Liver (tissue), 8 donors: ENCODE measurements at regions not wholly inside any gene's neighbourhood (a gene's known extent, or its start where the extent isn't known, plus 50 kb on each side); places are given as distances from the start of the nearest gene placed in this dataset.

Experiments
- DNase-seq: peaks from one replicate; pipeline ENCODE4 v3.0.0-alpha.2; 2017; ENCODE audit warnings: low spot score
- H3K27ac ChIP-seq, 2 donors: one replicate each; pipeline ENCODE4 v1.7.0; 2013; ENCODE audit warnings: inconsistent platforms in 2 of 2, low read length in 2 of 2, control low read depth in 1 of 2, low read depth in 1 of 2, mild to moderate bottlenecking in 1 of 2
- H3K27me3 ChIP-seq, 4 donors: one replicate each; pipeline versions ENCODE4 v1.6.1 to v1.7.0; 2013; ENCODE audit warnings: low read length in 3 of 4, inconsistent platforms in 1 of 4, mild to moderate bottlenecking in 1 of 4, moderate library complexity in 1 of 4; ENCODE audit not compliant: control insufficient read depth in 4 of 4, insufficient read depth in 4 of 4
- H3K36me3 ChIP-seq, 4 donors: one replicate each; pipeline versions ENCODE4 v1.6.1 to v1.7.0; 2013; ENCODE audit warnings: low read length in 3 of 4, mild to moderate bottlenecking in 3 of 4, low read depth in 1 of 4, moderate library complexity in 1 of 4; ENCODE audit not compliant: control insufficient read depth in 4 of 4, insufficient read depth in 3 of 4
- H3K4me1 ChIP-seq, 4 donors: one replicate each; pipeline versions ENCODE4 v1.6.1 to v1.7.0; 2013; ENCODE audit warnings: low read length in 3 of 4, mild to moderate bottlenecking in 3 of 4, moderate library complexity in 1 of 4; ENCODE audit not compliant: control insufficient read depth in 4 of 4, insufficient read depth in 4 of 4
- H3K4me3 ChIP-seq, 3 donors: one replicate each; pipeline versions ENCODE4 v1.6.1 to v1.7.0; 2013; ENCODE audit warnings: low read length in 3 of 3, control low read depth in 1 of 3, low read depth in 1 of 3, mild to moderate bottlenecking in 1 of 3
- H3K9ac ChIP-seq, 2 donors: one replicate each; pipeline ENCODE4 v1.7.0; 2013; ENCODE audit warnings: low read length in 2 of 2, mild to moderate bottlenecking in 2 of 2, moderate library complexity in 2 of 2, control low read depth in 1 of 2, low read depth in 1 of 2
- H3K9me3 ChIP-seq, 4 donors: one replicate each; pipeline versions ENCODE4 v1.6.1 to v1.7.0; 2013; ENCODE audit warnings: low read length in 3 of 4; ENCODE audit not compliant: control insufficient read depth in 4 of 4
- EGR1 ChIP-seq, 2 donors: IDR thresholded peaks; 2 replicates each; pipeline ENCODE4 v1.6.1; 2016 to 2018; ENCODE audit warnings: antibody characterized with exemption in 2 of 2, low read depth in 2 of 2
- FOXA1 ChIP-seq: IDR thresholded peaks from 2 replicates; pipeline ENCODE4 v1.6.1; 2016; ENCODE audit warnings: antibody characterized with exemption
- GABPA ChIP-seq, 2 donors: IDR thresholded peaks in 1 of 2; conservative IDR thresholded peaks in 1 of 2; 2 replicates each; pipeline ENCODE4 v1.6.1; 2016; ENCODE audit warnings: antibody characterized with exemption in 2 of 2, mild to moderate bottlenecking in 1 of 2, moderate library complexity in 1 of 2
- HNF4A ChIP-seq, 2 donors: conservative IDR thresholded peaks; 2 replicates each; pipeline ENCODE4 v1.6.1; 2016; ENCODE audit warnings: antibody characterized with exemption in 2 of 2, mild to moderate bottlenecking in 2 of 2
- HNF4G ChIP-seq: IDR thresholded peaks from 2 replicates; pipeline ENCODE4 v1.6.1; 2016; ENCODE audit warnings: antibody characterized with exemption
- NR2F2 ChIP-seq: IDR thresholded peaks from 2 replicates; pipeline ENCODE4 v1.6.1; 2016; ENCODE audit warnings: antibody characterized with exemption
- RAD21 ChIP-seq, 2 donors: IDR thresholded peaks; 2 replicates each; pipeline ENCODE4 v1.6.1; 2016; ENCODE audit warnings: antibody characterized with exemption in 2 of 2, mild to moderate bottlenecking in 2 of 2
- REST ChIP-seq: IDR thresholded peaks from 2 replicates; pipeline ENCODE4 v1.6.1; 2016; ENCODE audit warnings: antibody characterized with exemption, mild to moderate bottlenecking
- RXRA ChIP-seq, 2 donors: IDR thresholded peaks; 2 replicates each; pipeline ENCODE4 v1.6.1; 2017 to 2018; ENCODE audit warnings: antibody characterized with exemption in 2 of 2, mild to moderate bottlenecking in 1 of 2
- SP1 ChIP-seq: IDR thresholded peaks from 2 replicates; pipeline ENCODE4 v1.6.1; 2018; ENCODE audit warnings: antibody characterized with exemption, mild to moderate bottlenecking
- ZBTB33 ChIP-seq: IDR thresholded peaks from 2 replicates; pipeline ENCODE4 v1.6.1; 2016; ENCODE audit warnings: antibody characterized with exemption
- WGBS: extraction: QIAGEN DNeasy Blood & Tissue Kit; methylation state at CpG from one replicate; pipeline ENCODE4 v1.1.7; 2013; 5-methylcytosine and 5-hydroxymethylcytosine counted together
- TF ChIP-seq, protein P1 (sequence below): IDR thresholded peaks from 2 replicates; pipeline ENCODE4 v1.6.1; 2016; ENCODE audit warnings: antibody characterized with exemption
- TF ChIP-seq, protein P2 (sequence below): IDR thresholded peaks from 2 replicates; pipeline ENCODE4 v1.6.1; 2016; ENCODE audit warnings: antibody characterized with exemption
- TF ChIP-seq, protein P3 (sequence below): fragments of 150-350 bp; IDR thresholded peaks from 2 replicates; pipeline ENCODE4 v1.5.1; 2017; ENCODE audit warnings: improper control_type of control experiment, low read depth, low read length; ENCODE audit not compliant: missing input control
- donor health status: healthy.
- donor health status: healthy.
- donor health status: healthy.
- donor health status: healthy.
- donor health status: healthy.

- TF ChIP-seq ZBTB33 (no peak), HNF4G (no peak), NR2F2 (no peak)
Measured at GRCh38 chr13:42379241-42379640, 107.3 kb downstream of the AKAP11 start (continued).

DNA sequence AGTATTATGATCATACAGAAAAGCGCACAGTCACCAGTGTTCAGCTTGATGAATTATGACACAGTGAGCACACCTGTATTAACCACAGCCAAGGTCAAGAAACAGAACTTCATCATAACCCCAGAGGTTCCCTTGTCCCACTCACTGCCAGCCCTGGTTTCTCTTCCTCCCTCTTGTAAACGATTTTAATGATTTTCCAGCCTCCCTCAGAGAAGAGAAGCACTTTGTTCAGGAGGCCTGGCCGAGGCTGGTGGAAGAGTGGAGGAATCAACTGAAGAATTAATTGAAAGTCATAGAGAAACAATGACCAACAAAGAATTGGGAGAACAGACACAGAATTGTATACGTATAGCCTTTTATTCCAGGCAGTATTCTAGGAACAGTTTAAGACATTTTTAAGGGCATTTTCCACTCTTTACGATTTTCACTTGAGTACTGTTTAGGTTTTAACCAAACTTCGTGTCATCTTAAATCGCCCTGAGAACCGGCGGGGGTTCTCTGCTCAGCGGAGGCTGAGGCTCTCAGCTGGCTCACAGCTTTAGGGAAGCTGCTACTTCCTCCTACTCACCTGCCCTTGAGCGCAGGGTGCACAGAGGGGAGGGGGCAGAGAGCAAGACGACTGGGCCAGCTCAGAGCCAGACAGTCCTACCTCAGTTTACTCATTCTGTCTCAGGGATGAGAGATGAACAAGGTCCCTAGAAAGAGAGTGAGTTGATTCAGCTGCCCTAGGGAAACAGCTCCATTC lies 108.6 kb downstream of the AKAP11 start:
- TF ChIP-seq, protein P1, sequence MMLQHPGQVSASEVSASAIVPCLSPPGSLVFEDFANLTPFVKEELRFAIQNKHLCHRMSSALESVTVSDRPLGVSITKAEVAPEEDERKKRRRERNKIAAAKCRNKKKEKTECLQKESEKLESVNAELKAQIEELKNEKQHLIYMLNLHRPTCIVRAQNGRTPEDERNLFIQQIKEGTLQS: no peak
- TF ChIP-seq HNF4A (conservative IDR thresholded peaks at IDR 0.05): no peak
- no peak for TF ChIP-seq NR2F2
- TF ChIP-seq RXRA (IDR thresholded peaks at IDR 0.05): no peak
- TF ChIP-seq REST: no peak
- no peak for TF ChIP-seq HNF4G
- TF ChIP-seq RAD21 (IDR thresholded peaks at IDR 0.05): no peak
- TF ChIP-seq, protein P2, sequence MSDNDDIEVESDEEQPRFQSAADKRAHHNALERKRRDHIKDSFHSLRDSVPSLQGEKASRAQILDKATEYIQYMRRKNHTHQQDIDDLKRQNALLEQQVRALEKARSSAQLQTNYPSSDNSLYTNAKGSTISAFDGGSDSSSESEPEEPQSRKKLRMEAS: no peak
- TF ChIP-seq EGR1 (IDR thresholded peaks at IDR 0.05; ENCODE audit: low read depth in 2 of 2): no peak
- no peak for TF ChIP-seq SP1
- no peak for TF ChIP-seq ZBTB33
- TF ChIP-seq, protein P3, sequence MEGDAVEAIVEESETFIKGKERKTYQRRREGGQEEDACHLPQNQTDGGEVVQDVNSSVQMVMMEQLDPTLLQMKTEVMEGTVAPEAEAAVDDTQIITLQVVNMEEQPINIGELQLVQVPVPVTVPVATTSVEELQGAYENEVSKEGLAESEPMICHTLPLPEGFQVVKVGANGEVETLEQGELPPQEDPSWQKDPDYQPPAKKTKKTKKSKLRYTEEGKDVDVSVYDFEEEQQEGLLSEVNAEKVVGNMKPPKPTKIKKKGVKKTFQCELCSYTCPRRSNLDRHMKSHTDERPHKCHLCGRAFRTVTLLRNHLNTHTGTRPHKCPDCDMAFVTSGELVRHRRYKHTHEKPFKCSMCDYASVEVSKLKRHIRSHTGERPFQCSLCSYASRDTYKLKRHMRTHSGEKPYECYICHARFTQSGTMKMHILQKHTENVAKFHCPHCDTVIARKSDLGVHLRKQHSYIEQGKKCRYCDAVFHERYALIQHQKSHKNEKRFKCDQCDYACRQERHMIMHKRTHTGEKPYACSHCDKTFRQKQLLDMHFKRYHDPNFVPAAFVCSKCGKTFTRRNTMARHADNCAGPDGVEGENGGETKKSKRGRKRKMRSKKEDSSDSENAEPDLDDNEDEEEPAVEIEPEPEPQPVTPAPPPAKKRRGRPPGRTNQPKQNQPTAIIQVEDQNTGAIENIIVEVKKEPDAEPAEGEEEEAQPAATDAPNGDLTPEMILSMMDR: no peak
- TF ChIP-seq FOXA1: no peak
- no peak for TF ChIP-seq GABPA (IDR thresholded peaks at IDR 0.05 in 1 of 2, conservative IDR thresholded peaks at IDR 0.05 in 1 of 2)
- DNase-seq: no peak
- H3K36me3 ChIP-seq: no peaks in the 10 kb centered on the region
- no peaks in the 10 kb centered on the region for H3K27me3 ChIP-seq
- no peaks in the 10 kb centered on the region for H3K4me1 ChIP-seq
- H3K27ac ChIP-seq: no peak overlapping the region
- H3K4me3 ChIP-seq: no peak overlapping the region
- peaks cover 0 to 3% (median 0%) of the 10 kb centered on the region in 4 donors for H3K9me3 ChIP-seq
- no peak overlapping the region for H3K9ac ChIP-seq
- WGBS: 74% methylated on average over 12 of the region's 12 CpGs
